MM.1S (cell line): ENCODE measurements at regions not wholly inside any gene's neighbourhood (a gene's known extent, or its start where the extent isn't known, plus 50 kb on each side); places are given as distances from the start of the nearest gene placed in this dataset.

Experiments used
- CTCF ChIP-seq: fragments of 300-600 bp; sonication (generic); IDR thresholded peaks from 2 replicates; pipeline ENCODE4 v1.5.1; 2016; ENCODE audit warnings: antibody characterized with exemption, low read length, mixed read lengths
- EZH2 ChIP-seq: fragments of 300-600 bp; sonication (generic); optimal IDR thresholded peaks from 2 replicates; pipeline ENCODE3; 2017; ENCODE audit warnings: low read depth, mild to moderate bottlenecking, antibody characterized with exemption, low read length, mixed read lengths
- EZH2phosphoT487 ChIP-seq: fragments of 300-600 bp; sonication (generic); IDR thresholded peaks from 2 replicates; pipeline ENCODE4 v1.6.1; 2018; ENCODE audit warnings: antibody characterized with exemption, low read length

- TF ChIP-seq CTCF (no peak), EZH2 (no peak), EZH2phosphoT487 (no peak)
Observed at GRCh38 chr4:36523182-36523581, 241.8 kb downstream of the DTHD1 start.
